PC-9 (cell line): ENCODE measurements at regions not wholly inside any gene's neighbourhood (a gene's known extent, or its start where the extent isn't known, plus 50 kb on each side); places are given as distances from the start of the nearest gene placed in this dataset.

Experiments
- CTCF ChIP-seq: fragments of 200-600 bp; sonication (generic); conservative IDR thresholded peaks from 2 replicates; pipeline ENCODE4 v1.6.1; 2017; ENCODE audit warnings: mixed run types, antibody characterized with exemption, mild to moderate bottlenecking, moderate library complexity
- EZH2 ChIP-seq: fragments of 200-600 bp; sonication (generic); IDR thresholded peaks from 2 replicates; pipeline ENCODE4 v1.8.0; 2017; ENCODE audit warnings: antibody characterized with exemption, low read depth

- TF ChIP-seq CTCF (no peak), EZH2 (no peak)
These were observed 293.3 kb downstream of the CSNK1G3 start for GRCh38 chr5:123805300-123805699.
